ENCODE measurements at regions not wholly inside any gene's neighbourhood (a gene's known extent, or its start where the extent isn't known, plus 50 kb on each side); places are given as distances from the start of the nearest gene placed in this dataset.

DNA sequence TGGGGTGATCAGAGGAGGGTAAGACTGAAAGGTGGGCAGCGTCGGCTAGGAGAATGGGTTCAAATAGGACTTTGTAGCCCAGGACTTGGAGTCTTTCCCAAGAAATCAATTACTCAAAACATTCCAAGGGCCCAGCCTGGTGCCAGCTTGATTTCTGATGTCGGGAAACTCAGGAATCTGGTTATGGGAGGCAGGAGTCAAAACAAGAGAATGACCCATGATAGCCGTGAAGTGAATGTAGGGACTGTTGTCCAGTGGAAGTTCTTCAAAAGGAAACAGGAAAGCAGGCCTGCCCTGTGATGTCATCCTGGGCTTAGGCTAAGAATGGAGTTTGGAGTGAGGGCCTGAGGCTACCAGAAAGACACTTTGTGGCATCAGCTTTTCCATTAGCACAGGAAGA lies 67.4 kb upstream of the SLC14A2 start:
- POLR2A ChIA-PET (ENCODE audit: low non-redundant PET) = no interaction called here
- no peak for TF ChIP-seq CTCF (conservative IDR thresholded peaks at IDR 0.05; ENCODE audit: low read depth)
- DNase-seq (ENCODE audit: low spot score) = no peak
- CTCF ChIA-PET = no interaction called here
- H3K27ac ChIP-seq = no peak overlapping the region

GRCh38 chr18:45548614-45549013 lies 66.7 kb upstream of the SLC14A2 start:
- H3K27ac ChIP-seq = no peak overlapping the region
- no peak for DNase-seq (ENCODE audit: low spot score)
- CTCF ChIA-PET = no interaction called here
- POLR2A ChIA-PET (ENCODE audit: low non-redundant PET) = no interaction called here
- no peak for TF ChIP-seq CTCF (conservative IDR thresholded peaks at IDR 0.05; ENCODE audit: low read depth)

GRCh38 chr18:45549290-45549689 lies 66.0 kb upstream of the SLC14A2 start:
- H3K27ac ChIP-seq = no peak overlapping the region
- ChIA-PET POLR2A (ENCODE audit: low non-redundant PET) (no interaction called here), CTCF (interaction anchor here (0.6 kb wide), 1 partner anchor 28 kb away, joined by 3 read pairs; no protein-coding TSS in a partner anchor)
- no peak for TF ChIP-seq CTCF (conservative IDR thresholded peaks at IDR 0.05; ENCODE audit: low read depth)
- DNase-seq (ENCODE audit: low spot score) = no peak

- no peak overlapping the region for H3K27ac ChIP-seq
- CTCF ChIA-PET = interaction anchor here (0.6 kb wide), 1 partner anchor 1681 kb away, joined by 3 read pairs; no protein-coding TSS in a partner anchor
- no peak for DNase-seq (ENCODE audit: low spot score)
- POLR2A ChIA-PET (ENCODE audit: low non-redundant PET) = no interaction called here
- no peak for TF ChIP-seq CTCF (conservative IDR thresholded peaks at IDR 0.05; ENCODE audit: low read depth)
Measured at GRCh38 chr18:45551142-45551815, 64.0 kb upstream of the SLC14A2 start.

GRCh38 chr18:45553723-45554388 lies 61.4 kb upstream of the SLC14A2 start:
- TF ChIP-seq CTCF (conservative IDR thresholded peaks at IDR 0.05; ENCODE audit: low read depth) = no peak
- no peak for DNase-seq (ENCODE audit: low spot score)
- no peak overlapping the region for H3K27ac ChIP-seq
- ChIA-PET CTCF (no interaction called here), POLR2A (ENCODE audit: low non-redundant PET) (no interaction called here)

GRCh38 chr18:45554389-45554737 lies 60.9 kb upstream of the SLC14A2 start:
- ChIA-PET CTCF (no interaction called here), POLR2A (ENCODE audit: low non-redundant PET) (no interaction called here)

More at GRCh38 chr18:45554389-45554737, 60.9 kb upstream of the SLC14A2 start:
- no peak for DNase-seq (ENCODE audit: low spot score)
- no peak for TF ChIP-seq CTCF (conservative IDR thresholded peaks at IDR 0.05; ENCODE audit: low read depth)
- H3K27ac ChIP-seq = no peak overlapping the region
